Ammon's horn (tissue), 1 donor: ENCODE measurements at regions not wholly inside any gene's neighbourhood (a gene's known extent, or its start where the extent isn't known, plus 50 kb on each side); places are given as distances from the start of the nearest gene placed in this dataset.
"Not testable (repeated sequence)": the region's sequence is repeated elsewhere in the genome, so short reads cannot be mapped to it uniquely, and the experiment has no call there.

Experiments
- DNase-seq: peaks from one replicate; pipeline ENCODE4 v3.0.0-alpha.2; 2016; ENCODE audit warnings: low spot score

DNA sequence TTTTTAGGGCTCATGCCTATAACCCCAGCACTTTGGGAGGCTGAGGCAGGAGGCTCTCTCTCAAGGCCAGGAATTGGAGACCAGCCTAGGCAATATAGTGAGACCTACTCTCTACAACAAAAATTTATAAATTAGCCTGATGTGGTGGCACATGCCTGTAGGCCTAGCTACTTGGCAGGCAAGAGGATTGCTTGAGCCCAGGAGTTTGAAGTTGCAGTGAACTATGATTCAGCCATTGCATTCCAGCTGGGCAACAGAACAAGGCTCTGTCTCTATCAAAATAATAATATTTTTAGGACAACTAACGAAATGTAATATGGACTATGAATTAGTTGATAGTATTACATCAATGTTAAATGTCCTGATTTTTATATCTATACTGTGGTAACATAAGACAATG, 68.8 kb upstream of the ARID1A start:
- no peak for DNase-seq

DNA sequence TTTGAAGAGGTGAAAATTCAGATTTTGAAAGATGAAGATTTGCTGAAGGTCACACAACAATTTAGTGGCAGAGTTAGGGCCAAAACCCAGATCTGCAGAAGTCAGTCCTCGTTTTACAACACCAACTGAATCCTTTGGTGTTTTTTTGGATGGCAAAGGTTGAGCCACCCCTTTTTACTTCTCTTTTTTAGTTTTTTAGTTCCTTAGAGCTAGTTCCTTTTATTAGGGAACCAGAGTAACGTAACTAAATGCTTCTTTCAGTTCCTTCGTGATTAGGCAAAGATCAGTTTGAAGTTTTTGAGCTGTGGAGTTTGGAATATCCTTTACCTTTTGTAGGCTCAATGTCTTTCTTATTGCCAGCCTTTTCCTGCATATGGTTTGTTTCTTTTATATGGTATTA, 67.9 kb upstream of the ARID1A start:
- peak; percentile 10 for DNase-seq

DNA sequence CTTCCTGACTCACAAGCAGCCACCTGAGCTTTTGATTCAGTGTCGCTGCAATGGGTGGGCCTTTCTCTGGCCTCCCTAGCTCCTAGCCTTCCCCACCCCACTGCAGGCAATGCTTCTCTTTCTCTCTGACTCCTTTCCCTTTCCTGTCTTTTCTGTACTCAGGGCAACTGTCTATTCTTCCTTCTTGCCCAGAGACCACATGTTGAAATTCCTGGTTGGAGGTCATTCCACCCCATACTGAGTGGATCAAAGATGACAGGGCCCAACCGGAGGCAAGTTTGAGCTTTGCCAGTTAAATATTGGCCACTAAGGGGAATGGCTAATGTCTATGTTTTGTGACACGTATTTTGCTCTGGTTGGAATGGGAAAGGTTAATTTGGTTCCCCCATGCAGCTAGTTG, 65.2 kb upstream of the ARID1A start:
- DNase-seq, result no peak

DNA sequence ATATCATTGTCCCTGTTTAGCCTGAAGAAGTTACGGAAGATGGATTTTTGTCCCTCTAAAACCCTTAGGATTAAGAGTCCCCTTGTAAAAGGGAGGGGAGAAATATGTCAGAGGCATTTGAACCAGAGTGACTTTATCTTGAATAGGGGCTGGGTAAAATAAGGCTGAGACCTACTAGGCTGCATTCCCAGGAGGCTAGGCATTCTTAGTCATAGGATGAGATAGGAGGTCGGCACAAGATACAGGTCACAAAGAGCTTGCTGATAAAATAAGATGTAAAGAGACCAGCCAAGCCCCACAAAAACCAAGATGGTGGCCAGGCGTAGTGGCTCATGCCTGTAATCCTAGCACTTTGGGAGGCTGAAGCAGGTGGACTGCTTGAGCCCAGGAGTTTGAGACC, 60.0 kb upstream of the ARID1A start:
- DNase-seq, result not testable (repeated sequence)

DNA sequence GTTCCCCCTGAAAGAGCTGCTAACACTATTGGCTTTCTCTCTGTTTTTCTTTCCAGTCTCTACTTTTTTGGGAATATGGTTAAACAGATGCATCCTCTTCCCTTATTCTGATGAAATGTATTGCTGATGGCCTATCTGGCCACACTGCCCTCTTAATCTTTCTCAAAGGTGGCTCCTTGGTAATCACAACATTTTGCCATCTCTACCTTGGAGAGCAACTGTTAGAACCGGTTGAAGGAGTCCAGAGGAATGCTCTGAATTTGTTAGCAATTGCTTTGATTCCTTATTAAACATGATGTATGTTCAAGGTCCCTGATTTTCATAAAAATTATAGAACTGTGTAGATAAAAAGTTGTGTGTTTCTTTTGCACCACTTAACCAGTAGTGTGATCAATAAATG, 50.1 kb upstream of the ARID1A start:
- no peak for DNase-seq
